ENCODE measurements at regions not wholly inside any gene's neighbourhood (a gene's known extent, or its start where the extent isn't known, plus 50 kb on each side); places are given as distances from the start of the nearest gene placed in this dataset.

- DNase-seq: no peak
These were observed 405.6 kb downstream of the NPHP4 start for GRCh38 chr1:5586629-5587028.

GRCh38 chr1:5585256-5585655 is 407.0 kb downstream of the NPHP4 start:
- no peak for DNase-seq

GRCh38 chr1:5580926-5581325 is 411.3 kb downstream of the NPHP4 start:
- no peak for DNase-seq

GRCh38 chr1:5579966-5580365 is 412.3 kb downstream of the NPHP4 start:
- DNase-seq: no peak

- no peak for DNase-seq
These were observed 413.5 kb downstream of the NPHP4 start for GRCh38 chr1:5578690-5579089.

GRCh38 chr1:5577255-5578040 is 414.8 kb downstream of the NPHP4 start:
- no peak for DNase-seq

GRCh38 chr1:5576673-5577065 is 415.6 kb downstream of the NPHP4 start:
- DNase-seq: no peak

GRCh38 chr1:5576011-5576672 is 416.1 kb downstream of the NPHP4 start:
- no peak for DNase-seq

GRCh38 chr1:5575396-5575940 is 416.8 kb downstream of the NPHP4 start:
- DNase-seq: no peak

GRCh38 chr1:5574641-5575040 is 417.6 kb downstream of the NPHP4 start:
- DNase-seq: no peak

- DNase-seq: no peak
These were observed 419.4 kb downstream of the NPHP4 start for GRCh38 chr1:5572794-5573193.

- no peak for DNase-seq
These were observed 420.3 kb downstream of the NPHP4 start for GRCh38 chr1:5571861-5572401.

- DNase-seq: no peak
These were observed 420.8 kb downstream of the NPHP4 start for GRCh38 chr1:5571438-5571837.

GRCh38 chr1:5570931-5571330 is 421.3 kb downstream of the NPHP4 start:
- no peak for DNase-seq

- no peak for DNase-seq
These were observed 423.9 kb downstream of the NPHP4 start for GRCh38 chr1:5568321-5568720.

- no peak for DNase-seq
These were observed 424.4 kb downstream of the NPHP4 start for GRCh38 chr1:5567839-5568238.

GRCh38 chr1:5566924-5567323 is 425.3 kb downstream of the NPHP4 start:
- no peak for DNase-seq

- DNase-seq: no peak
These were observed 426.7 kb downstream of the NPHP4 start for GRCh38 chr1:5565281-5566125.

GRCh38 chr1:5564578-5565257 is 427.5 kb downstream of the NPHP4 start:
- DNase-seq: no peak

- DNase-seq: no peak
These were observed 428.2 kb downstream of the NPHP4 start for GRCh38 chr1:5563861-5564577.

GRCh38 chr1:5562769-5563168 is 429.5 kb downstream of the NPHP4 start:
- no peak for DNase-seq

- no peak for DNase-seq
These were observed 429.9 kb downstream of the NPHP4 start for GRCh38 chr1:5562331-5562730.

Data from Kasumi-1 (cell line).